ENCODE measurements at regions not wholly inside any gene's neighbourhood (a gene's known extent, or its start where the extent isn't known, plus 50 kb on each side); places are given as distances from the start of the nearest gene placed in this dataset.

DNA sequence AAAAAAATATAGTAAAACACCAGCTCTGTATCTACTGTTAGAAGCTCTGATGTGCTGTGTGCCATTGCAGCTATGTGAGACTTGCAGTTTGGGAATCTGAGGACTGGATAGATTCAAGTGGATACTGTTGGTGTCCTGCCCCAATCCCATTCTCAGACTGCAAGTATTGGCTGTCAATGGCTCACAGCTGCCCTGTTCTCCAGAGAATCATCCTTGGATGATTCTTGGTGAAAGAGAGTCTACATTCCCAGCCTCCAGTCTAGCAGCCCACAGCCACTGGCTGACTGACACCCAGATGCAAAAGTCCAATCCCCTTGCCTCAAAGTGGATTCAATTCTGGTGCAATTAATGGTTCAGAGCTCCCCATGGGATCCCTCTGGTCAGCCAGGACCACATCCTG is 206.1 kb upstream of the MTNR1B start:
- Histone ChIP-seq H3K27ac (ENCODE audit: low read length) (peak overlapping the region; percentile 97), H3K4me2 (ENCODE audit: insufficient read depth, low read length) (peak overlapping the region; percentile 30; the same call in 1 of the 2 replicates), H4K20me1 (ENCODE audit: insufficient read depth, low read length) (no peaks in the 10 kb centered on the region), H3K9me3 (ENCODE audit: insufficient read depth, low read length, severe bottlenecking) (no peaks in the 10 kb centered on the region), H2AFZ (ENCODE audit: low read depth, low read length) (peak overlapping the region; percentile 66), H3K36me3 (ENCODE audit: insufficient read depth, low read length) (no peaks in the 10 kb centered on the region), H3K79me2 (ENCODE audit: insufficient read depth, low read length) (no peaks in the 10 kb centered on the region), H3K4me3 (ENCODE audit: low read depth in 1 of 2, low read length in 2 of 2) (no peak overlapping the region), H3K4me1 (ENCODE audit: insufficient read depth, low read length) (peaks cover 82% of the 10 kb centered on the region), H3K27me3 (ENCODE audit: insufficient read depth, low read length, poor library complexity) (no peaks in the 10 kb centered on the region), H3K9ac (ENCODE audit: low read depth, low read length) (peak overlapping the region; percentile 52)
- no peak for ATAC-seq (ENCODE audit: insufficient read depth, low read depth)
- no peak for DNase-seq
- TF ChIP-seq EZH2 (IDR thresholded peaks at IDR 0.05; ENCODE audit: borderline replicate concordance, low read depth, low read length, severe bottlenecking): no peak

DNA sequence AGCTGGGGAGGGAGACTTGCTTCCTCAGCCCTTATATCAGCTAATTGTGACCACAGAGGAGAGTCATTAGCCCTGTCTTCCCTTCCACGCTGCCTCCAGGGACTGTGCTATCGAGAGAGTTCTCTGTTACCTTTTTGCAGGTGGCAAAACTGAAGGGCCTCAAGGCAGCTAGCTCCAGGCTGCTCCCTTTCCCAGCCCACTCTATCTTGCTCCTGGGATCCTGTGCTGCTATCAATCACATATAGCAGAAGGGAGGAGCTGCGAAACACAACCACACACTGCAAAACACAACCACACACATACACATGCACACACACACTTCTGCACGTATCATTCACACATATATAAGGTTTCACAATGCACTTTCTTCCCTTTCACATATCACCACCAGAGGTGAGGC is 205.3 kb upstream of the MTNR1B start:
- H2AFZ ChIP-seq (ENCODE audit: low read depth, low read length): peak overlapping the region; percentile 20
- no peak overlapping the region for H3K4me3 ChIP-seq (ENCODE audit: low read depth in 1 of 2, low read length in 2 of 2)
- no peaks in the 10 kb centered on the region for H3K36me3 ChIP-seq (ENCODE audit: insufficient read depth, low read length)
- ATAC-seq (ENCODE audit: insufficient read depth, low read depth) (no peak), DNase-seq (no peak)
- H3K79me2 ChIP-seq (ENCODE audit: insufficient read depth, low read length): no peaks in the 10 kb centered on the region
- H3K9ac ChIP-seq (ENCODE audit: low read depth, low read length): peak overlapping the region; percentile 52; the same call in 1 of the 2 replicates
- peaks cover 90% of the 10 kb centered on the region for H3K4me1 ChIP-seq (ENCODE audit: insufficient read depth, low read length)
- H3K27me3 ChIP-seq (ENCODE audit: insufficient read depth, low read length, poor library complexity): no peaks in the 10 kb centered on the region
- TF ChIP-seq, protein P1, sequence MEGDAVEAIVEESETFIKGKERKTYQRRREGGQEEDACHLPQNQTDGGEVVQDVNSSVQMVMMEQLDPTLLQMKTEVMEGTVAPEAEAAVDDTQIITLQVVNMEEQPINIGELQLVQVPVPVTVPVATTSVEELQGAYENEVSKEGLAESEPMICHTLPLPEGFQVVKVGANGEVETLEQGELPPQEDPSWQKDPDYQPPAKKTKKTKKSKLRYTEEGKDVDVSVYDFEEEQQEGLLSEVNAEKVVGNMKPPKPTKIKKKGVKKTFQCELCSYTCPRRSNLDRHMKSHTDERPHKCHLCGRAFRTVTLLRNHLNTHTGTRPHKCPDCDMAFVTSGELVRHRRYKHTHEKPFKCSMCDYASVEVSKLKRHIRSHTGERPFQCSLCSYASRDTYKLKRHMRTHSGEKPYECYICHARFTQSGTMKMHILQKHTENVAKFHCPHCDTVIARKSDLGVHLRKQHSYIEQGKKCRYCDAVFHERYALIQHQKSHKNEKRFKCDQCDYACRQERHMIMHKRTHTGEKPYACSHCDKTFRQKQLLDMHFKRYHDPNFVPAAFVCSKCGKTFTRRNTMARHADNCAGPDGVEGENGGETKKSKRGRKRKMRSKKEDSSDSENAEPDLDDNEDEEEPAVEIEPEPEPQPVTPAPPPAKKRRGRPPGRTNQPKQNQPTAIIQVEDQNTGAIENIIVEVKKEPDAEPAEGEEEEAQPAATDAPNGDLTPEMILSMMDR (IDR thresholded peaks at IDR 0.05; ENCODE audit: borderline replicate concordance, extremely low read depth, low read length, poor library complexity, severe bottlenecking): no peak
- no peak for TF ChIP-seq EZH2 (IDR thresholded peaks at IDR 0.05; ENCODE audit: borderline replicate concordance, low read depth, low read length, severe bottlenecking)
- no peaks in the 10 kb centered on the region for H4K20me1 ChIP-seq (ENCODE audit: insufficient read depth, low read length)
- H3K27ac ChIP-seq (ENCODE audit: low read length): peak overlapping the region; percentile 97
- no peak overlapping the region for H3K4me2 ChIP-seq (ENCODE audit: insufficient read depth, low read length)
- H3K9me3 ChIP-seq (ENCODE audit: insufficient read depth, low read length, severe bottlenecking): no peaks in the 10 kb centered on the region

DNA sequence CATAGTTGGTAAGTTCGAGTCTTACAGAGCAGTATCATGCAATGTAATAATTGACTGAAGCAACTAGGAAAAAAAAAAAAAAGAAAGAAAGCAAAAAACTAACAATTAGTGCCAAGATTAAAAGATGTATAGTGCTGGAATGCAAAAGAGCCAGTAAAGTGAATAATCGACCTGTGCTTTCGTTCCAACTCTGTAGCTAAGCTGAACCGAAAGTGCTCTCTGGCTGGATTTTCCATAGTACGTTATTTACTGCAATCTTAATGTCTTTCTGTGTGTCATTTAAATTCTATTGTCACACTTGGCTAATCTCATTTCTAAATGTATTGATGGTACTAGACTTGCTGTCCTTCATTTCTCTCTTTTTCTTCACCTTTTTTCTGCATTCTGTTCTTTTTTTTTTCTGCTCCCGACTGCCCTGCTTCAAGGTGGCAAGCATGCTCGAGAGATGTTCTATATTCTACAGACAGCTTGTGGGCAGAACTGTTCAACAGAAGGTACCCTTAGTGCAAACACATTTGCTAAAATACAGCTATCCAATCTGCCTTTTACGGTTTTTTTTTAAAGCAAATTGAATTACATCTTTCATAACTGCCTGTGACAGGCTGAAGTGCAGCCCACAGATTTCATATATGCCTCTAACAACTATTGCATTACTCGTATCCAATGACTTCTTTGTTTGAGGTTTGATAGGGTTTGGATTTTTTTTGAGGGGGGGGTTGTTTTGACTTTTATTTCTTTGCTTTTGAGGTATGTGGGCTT is 204.2 kb upstream of the MTNR1B start:
- Histone ChIP-seq H3K9ac (ENCODE audit: low read depth, low read length) (no peak overlapping the region), H3K4me2 (ENCODE audit: insufficient read depth, low read length) (no peak overlapping the region), H3K9me3 (ENCODE audit: insufficient read depth, low read length, severe bottlenecking) (no peaks in the 10 kb centered on the region), H3K36me3 (ENCODE audit: insufficient read depth, low read length) (no peaks in the 10 kb centered on the region), H3K4me3 (ENCODE audit: low read depth in 1 of 2, low read length in 2 of 2) (no peak overlapping the region), H3K4me1 (ENCODE audit: insufficient read depth, low read length) (peaks cover 90% of the 10 kb centered on the region), H3K27me3 (ENCODE audit: insufficient read depth, low read length, poor library complexity) (no peaks in the 10 kb centered on the region), H3K27ac (ENCODE audit: low read length) (peak overlapping the region; percentile 97), H4K20me1 (ENCODE audit: insufficient read depth, low read length) (no peaks in the 10 kb centered on the region), H2AFZ (ENCODE audit: low read depth, low read length) (0 out of 2 replicates have a peak overlapping the region, but pooled peaks have one; percentile 13), H3K79me2 (ENCODE audit: insufficient read depth, low read length) (no peaks in the 10 kb centered on the region)
- no peak for DNase-seq
- no peak for ATAC-seq (ENCODE audit: insufficient read depth, low read depth)
- no peak for TF ChIP-seq EZH2 (IDR thresholded peaks at IDR 0.05; ENCODE audit: borderline replicate concordance, low read depth, low read length, severe bottlenecking)
- TF ChIP-seq, protein P1 (IDR thresholded peaks at IDR 0.05; ENCODE audit: borderline replicate concordance, extremely low read depth, low read length, poor library complexity, severe bottlenecking): no peak

DNA sequence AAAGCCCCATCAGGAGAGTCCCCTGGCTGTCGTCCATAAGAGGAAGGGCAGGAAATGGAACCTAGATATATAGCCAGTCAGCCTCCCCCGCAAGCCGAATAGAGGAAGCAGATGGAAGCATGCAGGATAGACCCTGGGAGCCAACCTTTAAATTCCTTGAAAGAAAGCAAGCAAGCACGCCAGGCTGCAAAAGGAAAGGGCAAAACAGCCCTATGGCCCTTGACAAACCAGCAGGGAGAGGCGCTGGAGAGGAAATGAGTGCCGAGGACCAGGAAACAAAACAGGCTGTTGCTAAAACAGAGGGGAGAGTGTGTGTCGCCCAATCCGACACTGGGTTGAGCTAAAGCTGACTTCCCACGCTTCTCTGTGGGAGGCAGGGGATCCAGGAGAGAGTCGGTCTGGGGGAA is 203.5 kb upstream of the MTNR1B start:
- Histone ChIP-seq H3K9me3 (ENCODE audit: insufficient read depth, low read length, severe bottlenecking) (no peaks in the 10 kb centered on the region), H3K36me3 (ENCODE audit: insufficient read depth, low read length) (no peaks in the 10 kb centered on the region), H3K79me2 (ENCODE audit: insufficient read depth, low read length) (no peaks in the 10 kb centered on the region), H3K4me1 (ENCODE audit: insufficient read depth, low read length) (peaks cover 90% of the 10 kb centered on the region), H3K4me2 (ENCODE audit: insufficient read depth, low read length) (no peak overlapping the region), H3K27me3 (ENCODE audit: insufficient read depth, low read length, poor library complexity) (no peaks in the 10 kb centered on the region), H3K27ac (ENCODE audit: low read length) (peak overlapping the region; percentile 97), H2AFZ (ENCODE audit: low read depth, low read length) (peak overlapping the region; percentile 66), H4K20me1 (ENCODE audit: insufficient read depth, low read length) (no peaks in the 10 kb centered on the region), H3K4me3 (ENCODE audit: low read depth in 1 of 2, low read length in 2 of 2) (no peak overlapping the region), H3K9ac (ENCODE audit: low read depth, low read length) (peak overlapping the region; percentile 7; the same call in 1 of the 2 replicates)
- TF ChIP-seq, protein P1 (IDR thresholded peaks at IDR 0.05; ENCODE audit: borderline replicate concordance, extremely low read depth, low read length, poor library complexity, severe bottlenecking): no peak
- no peak for TF ChIP-seq EZH2 (IDR thresholded peaks at IDR 0.05; ENCODE audit: borderline replicate concordance, low read depth, low read length, severe bottlenecking)
- no peak for ATAC-seq (ENCODE audit: insufficient read depth, low read depth)
- DNase-seq: no peak
